BLaER1 (cell line): ENCODE measurements at regions not wholly inside any gene's neighbourhood (a gene's known extent, or its start where the extent isn't known, plus 50 kb on each side); places are given as distances from the start of the nearest gene placed in this dataset.

Experiments used
- H3K27ac ChIP-seq: shearing (Covaris generic); formaldehyde crosslinking; 2 replicates; pipeline ENCODE4 v1.8.1; 2022
- H3K27me3 ChIP-seq: shearing (Covaris generic); formaldehyde crosslinking; 2 replicates; pipeline ENCODE4 v1.8.1; 2022
- H3K36me3 ChIP-seq: shearing (Covaris generic); formaldehyde crosslinking; 2 replicates; pipeline ENCODE4 v1.8.1; 2022
- H3K4me1 ChIP-seq: shearing (Covaris generic); formaldehyde crosslinking; 2 replicates; pipeline ENCODE4 v1.8.1; 2022
- H3K4me2 ChIP-seq: shearing (Covaris generic); formaldehyde crosslinking; 2 replicates; pipeline ENCODE4 v1.8.1; 2022
- H3K4me3 ChIP-seq: shearing (Covaris generic); formaldehyde crosslinking; 2 replicates; pipeline ENCODE4 v1.8.1; 2022
- H3K9ac ChIP-seq: shearing (Covaris generic); formaldehyde crosslinking; 2 replicates; pipeline ENCODE4 v1.8.1; 2022
- H3K9me3 ChIP-seq: shearing (Covaris generic); formaldehyde crosslinking; 2 replicates; pipeline ENCODE4 v1.8.1; 2022
- H4K20me1 ChIP-seq: shearing (Covaris generic); formaldehyde crosslinking; 2 replicates; pipeline ENCODE4 v1.8.1; 2022
- Cebpa-rat ChIP-seq: shearing (Covaris generic); IDR thresholded peaks from 2 replicates; pipeline ENCODE4 v1.8.1; 2022

DNA sequence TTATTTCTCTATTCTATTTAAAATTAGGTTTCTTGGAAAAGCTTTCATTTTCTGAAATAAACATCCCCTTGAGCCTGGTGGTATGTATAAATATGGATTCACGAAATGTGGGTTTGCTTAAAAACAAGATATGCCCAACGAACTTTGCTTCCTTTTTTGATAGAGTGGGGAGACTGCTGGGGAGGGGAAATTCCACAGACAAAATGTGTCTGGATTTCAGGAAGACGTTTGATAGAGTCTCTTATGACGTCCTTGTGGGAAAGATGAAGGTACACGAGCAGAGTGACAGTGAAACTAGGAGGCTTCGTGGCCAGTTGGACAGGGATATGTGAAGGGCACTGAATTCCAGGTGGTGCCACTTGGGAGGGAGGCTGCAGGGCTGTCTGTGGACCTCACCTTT lies 84.5 kb upstream of the RPS23 start:
- Histone ChIP-seq H3K4me2 (no peak overlapping the region), H3K9ac (no peak overlapping the region), H3K36me3 (no peaks in the 10 kb centered on the region), H4K20me1 (no peaks in the 10 kb centered on the region), H3K27ac (no peak overlapping the region), H3K4me3 (no peak overlapping the region), H3K27me3 (0 out of 2 replicates have a peak, but pooled peaks cover 6% of the 10 kb centered on the region), H3K9me3 (no peaks in the 10 kb centered on the region), H3K4me1 (peaks cover 8% of the 10 kb centered on the region)
- no peak for TF ChIP-seq Cebpa-rat

DNA sequence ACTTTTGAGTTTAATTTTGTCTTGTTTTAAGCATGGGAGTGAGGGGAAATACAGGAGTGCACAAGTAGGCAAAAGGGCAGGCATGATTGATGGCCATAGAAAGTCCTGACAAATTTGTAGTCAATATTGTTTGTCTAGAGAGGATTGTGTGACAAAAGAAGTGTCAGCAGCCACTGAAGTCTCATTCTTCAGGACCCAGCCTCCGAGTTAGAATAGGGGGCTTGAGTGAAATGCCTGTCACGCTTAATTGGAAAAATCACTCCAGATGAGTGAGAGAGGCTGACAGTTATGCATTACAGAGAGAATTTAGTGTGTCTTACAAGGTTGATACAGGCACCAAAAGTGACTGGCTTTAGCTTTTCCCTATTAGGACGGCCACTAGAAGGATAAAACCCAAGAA lies 81.9 kb upstream of the RPS23 start:
- H3K9ac ChIP-seq = no peak overlapping the region
- H3K4me3 ChIP-seq = no peak overlapping the region
- H3K36me3 ChIP-seq = no peaks in the 10 kb centered on the region
- no peak overlapping the region for H3K4me2 ChIP-seq
- no peaks in the 10 kb centered on the region for H4K20me1 ChIP-seq
- H3K4me1 ChIP-seq = peaks cover 22% of the 10 kb centered on the region
- no peak overlapping the region for H3K27ac ChIP-seq
- TF ChIP-seq Cebpa-rat = no peak
- no peaks in the 10 kb centered on the region for H3K9me3 ChIP-seq
- H3K27me3 ChIP-seq = 0 out of 2 replicates have a peak, but pooled peaks cover 6% of the 10 kb centered on the region

DNA sequence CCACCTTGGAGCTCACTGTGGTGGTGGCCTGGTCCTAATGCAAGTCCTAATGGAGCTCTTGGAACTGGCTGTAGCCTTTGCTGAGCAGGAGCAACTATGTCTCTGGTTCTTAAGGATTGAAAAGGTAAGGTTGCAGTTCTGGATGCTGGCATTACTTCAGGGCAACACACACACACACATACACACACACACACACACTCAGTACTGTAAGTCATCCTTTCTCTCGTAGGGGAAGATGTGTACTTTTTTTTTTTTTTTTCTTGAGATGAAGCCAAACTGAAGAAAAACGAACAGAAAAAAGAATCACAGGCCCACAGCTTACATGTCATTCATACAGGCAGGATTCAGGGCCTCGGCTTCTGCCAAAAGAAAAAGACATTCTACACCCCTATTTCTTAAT lies 81.1 kb upstream of the RPS23 start:
- Histone ChIP-seq H3K4me1 (peaks cover 24% of the 10 kb centered on the region), H3K27ac (no peak overlapping the region), H3K4me2 (no peak overlapping the region), H3K36me3 (no peaks in the 10 kb centered on the region), H3K4me3 (no peak overlapping the region), H3K27me3 (0 out of 2 replicates have a peak, but pooled peaks cover 6% of the 10 kb centered on the region), H4K20me1 (no peaks in the 10 kb centered on the region), H3K9ac (no peak overlapping the region), H3K9me3 (no peaks in the 10 kb centered on the region)
- TF ChIP-seq Cebpa-rat = no peak

DNA sequence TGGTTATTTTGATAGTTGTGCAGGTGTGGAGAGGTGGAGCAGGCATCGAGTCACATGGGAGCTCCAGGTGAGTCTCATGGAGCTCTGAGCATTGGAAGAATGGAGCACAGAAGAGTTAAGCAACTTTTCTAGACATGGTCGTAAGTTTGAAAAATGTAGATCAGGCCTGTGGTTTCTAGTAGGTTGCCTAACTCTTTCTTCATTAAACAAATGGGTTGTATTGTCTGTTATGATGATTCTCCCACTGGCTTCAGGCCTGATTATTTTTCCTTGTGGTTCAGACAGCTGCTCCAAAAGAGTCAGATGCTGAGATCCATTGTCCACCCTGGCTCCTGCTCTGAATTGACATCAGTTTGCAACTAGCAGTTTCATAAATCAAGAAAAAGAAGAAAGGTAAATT lies 80.3 kb upstream of the RPS23 start:
- Histone ChIP-seq H3K4me1 (peaks cover 32% of the 10 kb centered on the region), H3K4me3 (no peak overlapping the region), H3K27ac (no peak overlapping the region), H4K20me1 (no peaks in the 10 kb centered on the region), H3K4me2 (no peak overlapping the region), H3K36me3 (no peaks in the 10 kb centered on the region), H3K9ac (no peak overlapping the region), H3K9me3 (no peaks in the 10 kb centered on the region), H3K27me3 (0 out of 2 replicates have a peak, but pooled peaks cover 6% of the 10 kb centered on the region)
- TF ChIP-seq Cebpa-rat = no peak

DNA sequence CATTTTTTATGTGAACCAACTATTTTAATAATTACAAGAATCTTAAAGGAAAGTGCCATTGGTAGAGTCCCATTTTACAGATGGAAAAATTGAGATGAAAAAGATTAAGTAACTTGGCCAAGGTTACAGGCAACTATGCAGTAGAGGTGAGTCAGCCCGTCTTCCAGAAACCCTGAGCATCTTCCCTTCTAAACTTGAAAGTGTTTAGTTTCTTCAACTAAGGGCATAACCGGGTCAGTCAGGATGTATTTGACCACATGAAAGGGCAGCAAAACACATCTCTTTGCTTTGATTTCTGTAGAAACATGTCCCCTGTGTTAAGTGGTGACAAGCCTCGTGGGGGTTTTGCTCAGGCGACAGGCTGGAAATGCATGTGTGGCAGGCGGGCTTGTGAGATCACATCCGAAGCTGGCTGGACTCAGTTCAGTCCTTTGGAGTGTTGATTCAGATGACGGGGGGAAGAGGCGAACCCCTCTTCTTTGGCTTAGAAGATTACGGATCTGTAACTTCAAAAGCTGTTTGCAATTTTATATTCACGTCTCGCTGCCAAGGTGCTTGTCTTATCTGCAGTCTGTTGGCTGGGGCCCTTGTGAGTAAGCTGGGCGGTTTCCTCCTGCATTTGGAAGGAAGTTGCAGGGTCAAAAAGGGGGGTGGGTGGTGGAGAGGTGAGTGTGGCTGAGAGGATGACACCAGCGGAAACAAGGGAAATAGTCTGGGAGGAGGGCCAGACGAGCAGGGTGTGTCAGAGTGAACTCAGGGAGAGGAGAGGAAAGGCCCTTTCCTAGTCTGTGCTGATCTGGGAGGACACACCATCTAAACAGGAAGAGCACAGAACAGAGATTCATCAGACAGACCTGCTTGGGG lies 78.9 kb upstream of the RPS23 start:
- Histone ChIP-seq H3K27ac (no peak overlapping the region), H3K27me3 (0 out of 2 replicates have a peak, but pooled peaks cover 6% of the 10 kb centered on the region), H3K9me3 (no peaks in the 10 kb centered on the region), H4K20me1 (no peaks in the 10 kb centered on the region), H3K9ac (no peak overlapping the region), H3K36me3 (no peaks in the 10 kb centered on the region), H3K4me1 (peaks cover 39% of the 10 kb centered on the region), H3K4me2 (peak overlapping the region; percentile 73), H3K4me3 (no peak overlapping the region)
- no peak for TF ChIP-seq Cebpa-rat

DNA sequence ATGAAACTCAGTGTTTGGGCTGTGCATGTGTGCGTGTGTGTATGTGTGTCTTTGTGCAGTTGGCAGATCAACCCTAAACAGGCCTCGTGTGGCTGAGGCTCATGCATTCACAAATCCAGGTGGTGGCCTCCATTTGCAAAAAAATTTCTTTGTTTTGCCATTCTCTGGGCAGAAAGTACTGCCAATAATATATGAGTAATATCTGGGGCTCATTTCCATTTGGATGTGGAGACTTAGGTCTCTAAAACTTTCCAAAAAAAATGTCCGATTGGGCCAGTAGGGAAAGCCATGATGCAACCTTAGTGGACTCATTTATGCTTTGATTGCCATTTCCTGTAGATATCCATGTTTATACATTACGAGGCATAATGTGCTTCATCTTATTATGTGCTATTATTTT lies 77.9 kb upstream of the RPS23 start:
- no peak overlapping the region for H3K9ac ChIP-seq
- no peaks in the 10 kb centered on the region for H3K9me3 ChIP-seq
- H4K20me1 ChIP-seq = no peaks in the 10 kb centered on the region
- no peak overlapping the region for H3K4me3 ChIP-seq
- no peak for TF ChIP-seq Cebpa-rat
- 0 out of 2 replicates have a peak, but pooled peaks cover 6% of the 10 kb centered on the region for H3K27me3 ChIP-seq
- H3K4me1 ChIP-seq = peaks cover 37% of the 10 kb centered on the region
- no peak overlapping the region for H3K27ac ChIP-seq
- H3K36me3 ChIP-seq = no peaks in the 10 kb centered on the region
- H3K4me2 ChIP-seq = no peak overlapping the region

DNA sequence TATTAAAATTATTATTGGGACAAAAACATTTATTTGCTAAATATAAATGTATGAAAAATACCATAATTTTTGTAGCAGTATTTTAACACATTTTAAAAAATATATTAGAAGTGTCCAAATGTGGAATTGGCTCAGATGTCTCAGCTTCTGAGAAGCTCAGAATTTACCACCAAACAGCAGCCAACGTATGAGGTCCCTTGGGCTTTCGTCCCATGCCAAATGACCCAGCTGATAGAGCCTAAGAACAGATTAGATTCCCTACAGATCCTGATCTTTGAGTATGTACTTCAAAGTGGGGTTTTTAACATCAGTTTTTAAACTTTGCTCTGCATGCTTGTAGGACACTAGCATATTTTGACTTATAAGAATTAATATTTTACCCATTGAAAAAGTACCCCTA lies 77.3 kb upstream of the RPS23 start:
- peaks cover 32% of the 10 kb centered on the region for H3K4me1 ChIP-seq
- no peak overlapping the region for H3K27ac ChIP-seq

DNA sequence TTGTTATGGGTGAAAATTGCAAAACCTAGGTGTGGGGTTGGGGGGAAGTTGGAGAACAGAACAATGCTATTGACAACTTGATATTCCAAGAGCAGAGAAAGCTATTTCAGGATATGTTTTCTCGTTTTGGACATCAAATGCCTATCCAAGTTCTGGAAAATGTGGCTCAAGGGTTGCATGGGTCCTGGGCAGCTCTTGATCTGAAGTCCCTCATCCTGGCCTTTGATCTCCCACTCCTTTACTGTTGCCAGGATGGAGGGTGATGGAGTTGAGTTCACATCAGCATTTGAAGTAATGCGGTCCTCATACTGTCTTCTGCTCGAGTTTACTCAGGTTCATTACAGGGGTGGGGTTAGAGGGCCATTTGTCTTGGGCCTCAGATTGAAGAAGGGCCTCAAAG lies 76.9 kb upstream of the RPS23 start:
- no peaks in the 10 kb centered on the region for H3K9me3 ChIP-seq
- no peak overlapping the region for H3K4me2 ChIP-seq
- 0 out of 2 replicates have a peak, but pooled peaks cover 4% of the 10 kb centered on the region for H3K27me3 ChIP-seq
- no peaks in the 10 kb centered on the region for H4K20me1 ChIP-seq
- H3K36me3 ChIP-seq = no peaks in the 10 kb centered on the region
- H3K27ac ChIP-seq = no peak overlapping the region
- H3K4me3 ChIP-seq = no peak overlapping the region
- no peak overlapping the region for H3K9ac ChIP-seq
- peaks cover 32% of the 10 kb centered on the region for H3K4me1 ChIP-seq
- TF ChIP-seq Cebpa-rat = no peak

More for the DNA sequence above, 77.3 kb upstream of the RPS23 start:
- no peaks in the 10 kb centered on the region for H4K20me1 ChIP-seq
- no peak overlapping the region for H3K9ac ChIP-seq
- TF ChIP-seq Cebpa-rat = no peak
- no peaks in the 10 kb centered on the region for H3K9me3 ChIP-seq
- H3K4me3 ChIP-seq = no peak overlapping the region
- no peaks in the 10 kb centered on the region for H3K36me3 ChIP-seq
- H3K4me2 ChIP-seq = no peak overlapping the region
- 0 out of 2 replicates have a peak, but pooled peaks cover 6% of the 10 kb centered on the region for H3K27me3 ChIP-seq

DNA sequence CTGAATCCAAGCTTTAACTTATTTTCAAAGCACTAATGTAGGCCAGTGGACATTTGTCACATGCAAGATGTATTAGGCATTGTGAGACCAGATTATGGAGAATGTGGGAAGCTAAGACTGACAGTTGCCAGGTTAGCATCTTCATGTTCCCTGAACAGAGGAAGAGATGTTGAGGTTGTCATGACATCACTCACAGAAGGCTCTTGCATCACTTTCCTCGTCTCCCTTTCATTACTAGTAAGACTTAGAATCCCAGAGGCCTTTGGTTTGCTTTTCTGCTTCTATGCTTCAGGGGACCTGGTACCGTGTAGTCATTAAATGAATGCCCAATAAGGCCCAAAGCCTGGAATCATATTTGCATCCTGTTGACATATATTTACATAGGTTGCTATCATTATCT lies 76.4 kb upstream of the RPS23 start:
- H3K27me3 ChIP-seq = no peaks in the 10 kb centered on the region
- no peak overlapping the region for H3K4me3 ChIP-seq
- H4K20me1 ChIP-seq = no peaks in the 10 kb centered on the region
- no peak for TF ChIP-seq Cebpa-rat
- peak overlapping the region; percentile 46 for H3K4me2 ChIP-seq
- H3K27ac ChIP-seq = no peak overlapping the region
- H3K36me3 ChIP-seq = no peaks in the 10 kb centered on the region
- peaks cover 32% of the 10 kb centered on the region for H3K4me1 ChIP-seq
- no peak overlapping the region for H3K9ac ChIP-seq
- no peaks in the 10 kb centered on the region for H3K9me3 ChIP-seq

DNA sequence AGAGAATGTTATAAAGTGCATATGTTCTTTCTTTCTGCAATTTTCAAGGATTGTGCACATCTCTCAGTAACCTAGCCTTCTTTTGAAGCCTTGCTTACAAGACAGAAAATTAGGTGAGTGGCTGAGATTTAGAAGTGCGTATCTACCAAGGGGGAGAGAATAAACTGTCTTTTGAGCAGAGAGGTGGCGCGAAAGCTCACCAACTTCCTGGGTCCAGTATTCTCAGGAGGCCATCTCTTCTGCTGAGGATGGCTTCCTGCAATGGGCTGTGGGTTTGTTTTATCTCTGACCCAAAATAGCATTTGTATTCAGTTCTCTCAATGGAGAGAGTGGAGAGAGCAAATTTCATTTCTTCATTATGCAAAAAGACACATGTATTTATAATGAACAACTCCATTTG lies 75.4 kb upstream of the RPS23 start:
- Histone ChIP-seq H3K4me3 (no peak overlapping the region), H3K27ac (no peak overlapping the region), H3K9ac (no peak overlapping the region), H4K20me1 (no peaks in the 10 kb centered on the region), H3K36me3 (no peaks in the 10 kb centered on the region), H3K4me2 (peak overlapping the region; percentile 46), H3K4me1 (peaks cover 32% of the 10 kb centered on the region), H3K27me3 (no peaks in the 10 kb centered on the region), H3K9me3 (no peaks in the 10 kb centered on the region)
- TF ChIP-seq Cebpa-rat = no peak
